Caco-2 (cell line): ENCODE measurements at regions not wholly inside any gene's neighbourhood (a gene's known extent, or its start where the extent isn't known, plus 50 kb on each side); places are given as distances from the start of the nearest gene placed in this dataset.

ENCODE experiments used
- BruUV-seq: library from RNA; stranded (reverse); fragments of 400-500 nt; replicated peaks from 2 replicates; lab custom pipeline; 2021; lab: Mats Ljungman, UMichigan
- CTCF ChIA-PET: fragments of 300-600 bp; sonication (Branson Sonifier 250); formaldehyde crosslinking; loops from one replicate; lab custom pipeline; 2022; ENCODE audit warnings: antibody characterized with exemption; lab: Charles Lee
- POLR2A ChIA-PET: fragments of 300-600 bp; sonication (Branson Sonifier 250); formaldehyde crosslinking; loops from one replicate; lab custom pipeline; 2022; ENCODE audit warnings: antibody characterized with exemption; lab: Charles Lee
- DNase-seq, 2 experiments: peaks; one replicate each; pipeline versions ENCODE4 v3.0.0 to v3.0.0-alpha.2; 2020 to 2022
- H3K27me3 ChIP-seq: replicated peaks from 2 replicates; pipeline ENCODE4 v1.6.0; 2011; ENCODE audit warnings: low read length; ENCODE audit not compliant: control insufficient read depth, insufficient read depth
- H3K36me3 ChIP-seq: 2 replicates; pipeline ENCODE4 v1.5.1; 2011; ENCODE audit warnings: low read length; ENCODE audit not compliant: control insufficient read depth, insufficient read depth
- H3K4me1 ChIP-seq: fragments of 250-450 bp; sonication (Bioruptor Pico); 2 replicates; pipeline ENCODE4 v1.5.1; 2020; ENCODE audit warnings: mild to moderate bottlenecking
- H3K4me3 ChIP-seq: 2 replicates; pipeline ENCODE4 v1.5.1; 2011; ENCODE audit warnings: low read depth, mild to moderate bottlenecking, control low read depth, low read length
- H3K9me3 ChIP-seq: fragments of 250-450 bp; sonication (Bioruptor Pico); 2 replicates; pipeline ENCODE4 v1.5.1; 2020; ENCODE audit warnings: mild to moderate bottlenecking, moderate library complexity
- H3K27ac Mint-ChIP-seq: one replicate; pipeline ENCODE4 v1.8.0; 2022; ENCODE audit warnings: mixed read lengths; ENCODE audit not compliant: unreplicated experiment
- H3K27me3 Mint-ChIP-seq: one replicate; pipeline ENCODE4 v1.8.0; 2022; ENCODE audit warnings: mixed read lengths; ENCODE audit not compliant: insufficient read depth, unreplicated experiment
- H3K36me3 Mint-ChIP-seq: one replicate; pipeline ENCODE4 v1.8.0; 2022; ENCODE audit warnings: mild to moderate bottlenecking, mixed read lengths; ENCODE audit not compliant: insufficient read depth, unreplicated experiment
- H3K4me1 Mint-ChIP-seq: one replicate; pipeline ENCODE4 v1.8.0; 2022; ENCODE audit warnings: low read depth, mixed read lengths; ENCODE audit not compliant: unreplicated experiment
- H3K4me3 Mint-ChIP-seq: one replicate; pipeline ENCODE4 v1.8.0; 2022; ENCODE audit warnings: mild to moderate bottlenecking, moderate library complexity, mixed read lengths; ENCODE audit not compliant: unreplicated experiment
- H3K9me3 Mint-ChIP-seq: one replicate; pipeline ENCODE4 v1.8.0; 2022; ENCODE audit warnings: mixed read lengths; ENCODE audit not compliant: unreplicated experiment
- intact Hi-C: fragments of 100-400 bp; cut with micrococcal nuclease; formaldehyde crosslinking; loops from one replicate; pipeline ENCODE4 v1.10.0; 2022; ENCODE audit not compliant: unreplicated experiment
- TF ChIP-seq, protein P1 (sequence below), 2 experiments: fragments of 200-600 bp in 1 of 2; IDR thresholded peaks; 1 replicate in 1 of 2; 2 replicates in 1 of 2; pipeline versions ENCODE4 v1.5.1 to v1.8.0; 2011 to 2022; ENCODE audit warnings: antibody characterized with exemption in 1 of 2, control low read depth in 1 of 2, inconsistent platforms in 1 of 2, low read depth in 1 of 2, low read length in 1 of 2, mild to moderate bottlenecking in 1 of 2, moderate library complexity in 1 of 2; ENCODE audit not compliant: insufficient read depth in 1 of 2, severe bottlenecking in 1 of 2, unreplicated experiment in 1 of 2

DNA sequence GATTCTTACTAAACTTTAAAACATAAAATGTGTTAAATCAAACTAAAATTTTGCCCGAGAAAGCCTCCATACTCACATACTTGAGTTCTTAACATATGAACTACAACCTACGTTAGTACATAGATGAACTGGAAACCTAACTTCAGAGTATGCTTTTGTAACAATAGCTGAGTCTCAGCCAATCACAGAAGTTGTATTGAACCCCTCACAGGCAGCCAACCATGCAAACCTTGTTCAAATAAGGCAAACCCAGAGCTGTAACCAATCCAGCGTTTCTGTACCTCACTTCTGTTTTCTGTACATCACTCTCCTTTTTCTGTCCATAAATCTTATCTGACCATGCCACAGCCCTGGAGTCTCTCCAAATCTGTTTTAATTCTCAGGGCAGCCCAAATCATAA is 157.3 kb upstream of the COL1A2 start:
- ChIA-PET CTCF (no interaction called here), POLR2A (no interaction called here)
- no peaks in the 10 kb centered on the region for H3K27me3 ChIP-seq
- H3K4me3 Mint-ChIP-seq: no peak overlapping the region
- H3K4me1 ChIP-seq: no peaks in the 10 kb centered on the region
- peaks cover 8% of the 10 kb centered on the region for H3K27me3 Mint-ChIP-seq
- no peaks in the 10 kb centered on the region for H3K4me1 Mint-ChIP-seq
- intact Hi-C loops: no loop called here
- TF ChIP-seq, protein P1, sequence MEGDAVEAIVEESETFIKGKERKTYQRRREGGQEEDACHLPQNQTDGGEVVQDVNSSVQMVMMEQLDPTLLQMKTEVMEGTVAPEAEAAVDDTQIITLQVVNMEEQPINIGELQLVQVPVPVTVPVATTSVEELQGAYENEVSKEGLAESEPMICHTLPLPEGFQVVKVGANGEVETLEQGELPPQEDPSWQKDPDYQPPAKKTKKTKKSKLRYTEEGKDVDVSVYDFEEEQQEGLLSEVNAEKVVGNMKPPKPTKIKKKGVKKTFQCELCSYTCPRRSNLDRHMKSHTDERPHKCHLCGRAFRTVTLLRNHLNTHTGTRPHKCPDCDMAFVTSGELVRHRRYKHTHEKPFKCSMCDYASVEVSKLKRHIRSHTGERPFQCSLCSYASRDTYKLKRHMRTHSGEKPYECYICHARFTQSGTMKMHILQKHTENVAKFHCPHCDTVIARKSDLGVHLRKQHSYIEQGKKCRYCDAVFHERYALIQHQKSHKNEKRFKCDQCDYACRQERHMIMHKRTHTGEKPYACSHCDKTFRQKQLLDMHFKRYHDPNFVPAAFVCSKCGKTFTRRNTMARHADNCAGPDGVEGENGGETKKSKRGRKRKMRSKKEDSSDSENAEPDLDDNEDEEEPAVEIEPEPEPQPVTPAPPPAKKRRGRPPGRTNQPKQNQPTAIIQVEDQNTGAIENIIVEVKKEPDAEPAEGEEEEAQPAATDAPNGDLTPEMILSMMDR (IDR thresholded peaks at IDR 0.05; ENCODE audit: insufficient read depth in 1 of 2, low read depth in 1 of 2, low read length in 1 of 2, severe bottlenecking in 1 of 2, unreplicated experiment in 1 of 2): no peak
- no peak overlapping the region for H3K27ac Mint-ChIP-seq
- no peaks in the 10 kb centered on the region for H3K9me3 ChIP-seq
- no peaks in the 10 kb centered on the region for H3K36me3 Mint-ChIP-seq
- no peak for DNase-seq
- BruUV-seq: no TSS peak
- H3K4me3 ChIP-seq: no peak overlapping the region
- H3K36me3 ChIP-seq: no peaks in the 10 kb centered on the region
- H3K9me3 Mint-ChIP-seq: no peaks in the 10 kb centered on the region

DNA sequence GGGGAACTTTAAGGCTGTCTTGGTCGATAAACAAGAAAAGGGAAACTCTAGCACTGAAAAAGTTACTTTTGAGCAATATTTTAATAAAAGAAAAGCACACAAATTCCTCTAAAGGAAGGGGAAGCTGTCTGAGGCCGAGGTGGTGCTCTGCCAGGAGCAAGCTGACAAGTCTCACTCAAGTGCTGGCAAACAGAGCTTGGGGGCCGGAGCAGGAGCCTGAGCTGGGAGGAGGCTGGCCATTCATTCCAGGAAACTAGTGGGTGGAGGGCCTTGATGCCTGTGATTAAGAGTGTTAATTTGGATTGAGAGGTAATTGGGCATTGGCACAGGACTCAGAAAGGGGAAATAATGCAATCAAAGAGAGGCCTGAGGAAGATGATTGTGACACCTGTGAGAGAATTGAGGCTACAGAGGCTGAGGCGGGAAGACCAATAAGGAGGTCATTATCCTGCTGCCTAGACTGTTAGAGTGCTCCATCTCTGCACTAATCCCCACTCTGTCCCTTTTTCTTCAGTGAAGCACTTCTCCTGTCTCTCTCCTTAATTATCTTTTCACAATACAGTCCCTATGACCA is 154.9 kb upstream of the COL1A2 start:
- no TSS peak for BruUV-seq
- H3K9me3 Mint-ChIP-seq: no peaks in the 10 kb centered on the region
- no peaks in the 10 kb centered on the region for H3K36me3 Mint-ChIP-seq
- intact Hi-C loops: no loop called here
- no peaks in the 10 kb centered on the region for H3K27me3 ChIP-seq
- H3K27ac Mint-ChIP-seq: no peak overlapping the region
- no peaks in the 10 kb centered on the region for H3K36me3 ChIP-seq
- H3K9me3 ChIP-seq: no peaks in the 10 kb centered on the region
- CTCF ChIA-PET: no interaction called here
- TF ChIP-seq, protein P1 (IDR thresholded peaks at IDR 0.05; ENCODE audit: insufficient read depth in 1 of 2, low read depth in 1 of 2, low read length in 1 of 2, severe bottlenecking in 1 of 2, unreplicated experiment in 1 of 2): no peak
- no peak overlapping the region for H3K4me3 Mint-ChIP-seq
- POLR2A ChIA-PET: no interaction called here
- no peaks in the 10 kb centered on the region for H3K4me1 Mint-ChIP-seq
- no peaks in the 10 kb centered on the region for H3K4me1 ChIP-seq
- peaks cover 7% of the 10 kb centered on the region for H3K27me3 Mint-ChIP-seq
- DNase-seq: no peak
- H3K4me3 ChIP-seq: no peak overlapping the region

DNA sequence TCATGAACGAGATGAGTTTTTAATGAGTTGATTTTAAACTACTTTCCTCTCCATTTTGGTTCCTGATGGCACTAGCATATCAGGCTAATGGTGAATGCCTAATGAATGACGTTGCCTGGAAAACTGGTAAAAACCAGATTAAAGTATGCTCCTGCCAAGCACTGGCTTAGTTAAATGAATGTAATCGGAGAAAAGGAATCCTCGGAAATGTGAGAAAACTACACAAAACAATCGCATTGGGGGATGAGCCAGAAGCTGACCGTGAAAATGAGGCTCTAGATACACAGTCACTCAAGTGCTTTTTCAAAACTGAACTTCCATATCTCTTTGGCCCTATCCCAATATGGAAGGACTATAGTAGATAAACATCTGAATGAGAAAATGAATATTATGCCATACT is 153.8 kb upstream of the COL1A2 start:
- Histone ChIP-seq H3K4me3 (no peak overlapping the region), H3K9me3 (no peaks in the 10 kb centered on the region), H3K27me3 (no peaks in the 10 kb centered on the region), H3K4me1 (no peaks in the 10 kb centered on the region), H3K36me3 (no peaks in the 10 kb centered on the region)
- Mint-ChIP-seq H3K9me3 (no peaks in the 10 kb centered on the region), H3K27ac (no peak overlapping the region), H3K4me3 (no peak overlapping the region), H3K36me3 (no peaks in the 10 kb centered on the region), H3K27me3 (peaks cover 7% of the 10 kb centered on the region), H3K4me1 (no peaks in the 10 kb centered on the region)
- no TSS peak for BruUV-seq
- TF ChIP-seq, protein P1 (IDR thresholded peaks at IDR 0.05; ENCODE audit: insufficient read depth in 1 of 2, low read depth in 1 of 2, low read length in 1 of 2, severe bottlenecking in 1 of 2, unreplicated experiment in 1 of 2): no peak
- intact Hi-C loops: no loop called here
- POLR2A ChIA-PET: no interaction called here
- CTCF ChIA-PET: no interaction called here
- no peak for DNase-seq
